NB4 (cell line): ENCODE measurements at regions not wholly inside any gene's neighbourhood (a gene's known extent, or its start where the extent isn't known, plus 50 kb on each side); places are given as distances from the start of the nearest gene placed in this dataset.

Experiments
- MYC ChIP-seq: IDR thresholded peaks from 2 replicates; pipeline ENCODE4 v1.6.1; 2011; ENCODE audit warnings: low read depth, low read length
- POLR2A ChIP-seq: IDR thresholded peaks from 2 replicates; pipeline ENCODE4 v1.6.1; 2011; ENCODE audit warnings: mild to moderate bottlenecking; ENCODE audit not compliant: insufficient read length; ENCODE audit errors: extremely low read depth
- TF ChIP-seq, protein P1 (sequence below): IDR thresholded peaks from one replicate; pipeline ENCODE4 v1.5.1; 2012; ENCODE audit warnings: low read depth, low read length
- TF ChIP-seq, protein P2 (sequence below): IDR thresholded peaks from 2 replicates; pipeline ENCODE4 v1.6.1; 2011; ENCODE audit warnings: low read depth, low read length

DNA sequence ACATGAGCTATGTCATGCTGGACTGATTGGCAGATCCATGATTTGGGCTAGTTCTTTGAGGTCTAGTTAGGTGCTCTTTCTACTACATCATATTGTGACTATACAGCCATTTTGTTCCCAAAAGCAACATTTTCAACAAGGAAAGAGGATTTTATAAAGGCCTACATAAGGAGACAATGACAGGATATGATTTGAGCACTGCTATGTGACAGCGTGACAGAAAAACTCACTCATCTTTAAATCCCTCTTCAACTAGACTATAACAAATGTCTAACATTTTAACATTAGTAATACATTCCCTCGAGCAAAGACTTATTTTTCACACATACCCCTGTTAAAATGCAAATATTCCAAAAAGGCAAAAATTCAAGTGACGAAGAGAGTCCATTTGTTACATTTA, 209.6 kb upstream of the CHST9 start:
- TF ChIP-seq, protein P1, sequence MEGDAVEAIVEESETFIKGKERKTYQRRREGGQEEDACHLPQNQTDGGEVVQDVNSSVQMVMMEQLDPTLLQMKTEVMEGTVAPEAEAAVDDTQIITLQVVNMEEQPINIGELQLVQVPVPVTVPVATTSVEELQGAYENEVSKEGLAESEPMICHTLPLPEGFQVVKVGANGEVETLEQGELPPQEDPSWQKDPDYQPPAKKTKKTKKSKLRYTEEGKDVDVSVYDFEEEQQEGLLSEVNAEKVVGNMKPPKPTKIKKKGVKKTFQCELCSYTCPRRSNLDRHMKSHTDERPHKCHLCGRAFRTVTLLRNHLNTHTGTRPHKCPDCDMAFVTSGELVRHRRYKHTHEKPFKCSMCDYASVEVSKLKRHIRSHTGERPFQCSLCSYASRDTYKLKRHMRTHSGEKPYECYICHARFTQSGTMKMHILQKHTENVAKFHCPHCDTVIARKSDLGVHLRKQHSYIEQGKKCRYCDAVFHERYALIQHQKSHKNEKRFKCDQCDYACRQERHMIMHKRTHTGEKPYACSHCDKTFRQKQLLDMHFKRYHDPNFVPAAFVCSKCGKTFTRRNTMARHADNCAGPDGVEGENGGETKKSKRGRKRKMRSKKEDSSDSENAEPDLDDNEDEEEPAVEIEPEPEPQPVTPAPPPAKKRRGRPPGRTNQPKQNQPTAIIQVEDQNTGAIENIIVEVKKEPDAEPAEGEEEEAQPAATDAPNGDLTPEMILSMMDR, result no peak
- TF ChIP-seq POLR2A, result no peak
- no peak for TF ChIP-seq MYC
- TF ChIP-seq, protein P2, sequence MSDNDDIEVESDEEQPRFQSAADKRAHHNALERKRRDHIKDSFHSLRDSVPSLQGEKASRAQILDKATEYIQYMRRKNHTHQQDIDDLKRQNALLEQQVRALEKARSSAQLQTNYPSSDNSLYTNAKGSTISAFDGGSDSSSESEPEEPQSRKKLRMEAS, result no peak
